ENCODE measurements at regions not wholly inside any gene's neighbourhood (a gene's known extent, or its start where the extent isn't known, plus 50 kb on each side); places are given as distances from the start of the nearest gene placed in this dataset.

DNA sequence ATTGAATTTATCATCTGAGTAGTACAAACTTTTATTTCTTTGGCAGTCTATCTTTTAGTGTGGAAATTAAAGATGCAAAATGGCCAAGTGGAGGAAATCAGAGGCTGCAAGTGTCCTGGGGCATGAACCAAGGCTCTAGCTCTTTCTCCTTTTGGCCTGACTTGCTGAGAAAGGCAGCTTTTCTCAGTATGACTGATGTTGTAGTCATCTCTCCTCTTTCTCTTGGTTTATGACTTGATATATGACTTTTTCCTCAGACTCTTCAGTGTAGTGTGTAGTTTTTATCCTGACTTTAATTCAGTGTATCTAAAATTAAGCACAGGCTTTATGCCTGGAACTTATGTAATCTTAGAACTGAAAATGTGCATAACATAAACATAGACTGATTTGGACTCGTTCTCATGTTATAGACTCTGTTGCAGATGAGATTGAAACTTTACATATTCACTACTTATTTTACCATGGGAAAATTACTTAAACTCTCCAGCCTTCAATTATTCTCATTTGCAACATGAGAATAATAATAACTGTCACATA, 65.7 kb downstream of the SLITRK5 start:
- Histone ChIP-seq H3K27ac (no peak overlapping the region), H3K27me3 (no peaks in the 10 kb centered on the region), H3K4me3 (no peak overlapping the region), H3K9me3 (no peaks in the 10 kb centered on the region), H3K4me1 (ENCODE audit: insufficient read depth) (no peaks in the 10 kb centered on the region), H3K36me3 (no peaks in the 10 kb centered on the region)
- DNase-seq: no peak
- TF ChIP-seq EP300 (IDR thresholded peaks at IDR 0.05) (no peak), POLR2A (IDR thresholded peaks at IDR 0.05) (no peak)
- TF ChIP-seq, protein P1, sequence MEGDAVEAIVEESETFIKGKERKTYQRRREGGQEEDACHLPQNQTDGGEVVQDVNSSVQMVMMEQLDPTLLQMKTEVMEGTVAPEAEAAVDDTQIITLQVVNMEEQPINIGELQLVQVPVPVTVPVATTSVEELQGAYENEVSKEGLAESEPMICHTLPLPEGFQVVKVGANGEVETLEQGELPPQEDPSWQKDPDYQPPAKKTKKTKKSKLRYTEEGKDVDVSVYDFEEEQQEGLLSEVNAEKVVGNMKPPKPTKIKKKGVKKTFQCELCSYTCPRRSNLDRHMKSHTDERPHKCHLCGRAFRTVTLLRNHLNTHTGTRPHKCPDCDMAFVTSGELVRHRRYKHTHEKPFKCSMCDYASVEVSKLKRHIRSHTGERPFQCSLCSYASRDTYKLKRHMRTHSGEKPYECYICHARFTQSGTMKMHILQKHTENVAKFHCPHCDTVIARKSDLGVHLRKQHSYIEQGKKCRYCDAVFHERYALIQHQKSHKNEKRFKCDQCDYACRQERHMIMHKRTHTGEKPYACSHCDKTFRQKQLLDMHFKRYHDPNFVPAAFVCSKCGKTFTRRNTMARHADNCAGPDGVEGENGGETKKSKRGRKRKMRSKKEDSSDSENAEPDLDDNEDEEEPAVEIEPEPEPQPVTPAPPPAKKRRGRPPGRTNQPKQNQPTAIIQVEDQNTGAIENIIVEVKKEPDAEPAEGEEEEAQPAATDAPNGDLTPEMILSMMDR (IDR thresholded peaks at IDR 0.05): no peak
- WGBS, 3 donors: 18 to 44% (median 26%) methylated on average over 1 of the region's 1 CpG
- intact Hi-C loops (cut with DNase I): no loop called here

DNA sequence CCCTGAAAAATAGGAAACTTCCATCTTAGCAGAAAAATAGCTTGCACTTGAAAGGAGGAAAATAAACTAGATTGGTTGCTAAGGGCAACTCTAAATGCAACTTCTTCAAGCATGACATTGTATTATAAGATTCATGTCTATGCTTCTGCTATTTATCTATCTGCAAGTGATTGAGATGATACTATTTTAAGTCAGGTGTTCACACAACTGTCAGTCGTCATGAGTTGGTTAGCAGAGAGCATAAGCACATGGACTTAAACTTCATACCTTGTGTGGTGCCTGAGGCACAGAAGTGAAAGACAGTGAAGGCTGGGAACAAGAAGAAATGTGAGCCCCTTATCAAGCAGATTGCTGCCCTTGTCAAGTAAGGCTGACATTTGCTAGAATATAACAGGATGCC, 82.9 kb downstream of the SLITRK5 start:
- no peak for DNase-seq
- Histone ChIP-seq H3K4me3 (no peak overlapping the region), H3K27me3 (no peaks in the 10 kb centered on the region), H3K36me3 (no peaks in the 10 kb centered on the region), H3K27ac (no peak overlapping the region), H3K4me1 (ENCODE audit: insufficient read depth) (no peaks in the 10 kb centered on the region), H3K9me3 (no peaks in the 10 kb centered on the region)
- intact Hi-C loops (cut with DNase I): no loop called here
- TF ChIP-seq EP300 (IDR thresholded peaks at IDR 0.05): no peak
- TF ChIP-seq, protein P1 (IDR thresholded peaks at IDR 0.05): no peak
- no peak for TF ChIP-seq POLR2A (IDR thresholded peaks at IDR 0.05)
- WGBS, 3 donors: 46 to 66% (median 47%) methylated on average over 1 of the region's 1 CpG

DNA sequence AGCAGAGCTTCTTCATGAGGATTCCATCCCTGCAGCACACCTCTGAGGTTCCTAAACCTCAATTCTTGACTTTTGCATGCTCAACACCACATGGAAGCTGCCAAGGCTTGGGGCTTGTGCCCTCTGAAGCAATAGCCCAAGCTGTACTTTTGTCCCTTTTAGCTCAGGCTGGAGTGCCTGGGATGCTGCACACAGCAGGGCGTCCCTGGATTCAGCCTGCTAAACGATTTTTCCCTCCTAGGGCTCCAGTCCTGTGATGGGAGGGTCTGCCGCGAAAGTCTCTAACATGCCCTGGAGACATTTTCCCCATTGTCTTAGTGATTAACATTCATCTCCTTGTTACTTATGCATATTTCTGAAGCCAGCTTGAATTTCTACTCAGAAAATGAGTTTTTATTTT, 98.3 kb downstream of the SLITRK5 start:
- Histone ChIP-seq H3K27me3 (no peaks in the 10 kb centered on the region), H3K4me3 (no peak overlapping the region), H3K4me1 (ENCODE audit: insufficient read depth) (no peaks in the 10 kb centered on the region), H3K36me3 (no peaks in the 10 kb centered on the region), H3K9me3 (no peaks in the 10 kb centered on the region), H3K27ac (no peak overlapping the region)
- no peak for DNase-seq
- WGBS, 3 donors: 58 to 73% (median 58%) methylated on average over 4 of the region's 4 CpGs
- TF ChIP-seq, protein P1 (IDR thresholded peaks at IDR 0.05): no peak
- TF ChIP-seq EP300 (IDR thresholded peaks at IDR 0.05) (no peak), POLR2A (IDR thresholded peaks at IDR 0.05) (no peak)
- intact Hi-C loops (cut with DNase I): no loop called here

DNA sequence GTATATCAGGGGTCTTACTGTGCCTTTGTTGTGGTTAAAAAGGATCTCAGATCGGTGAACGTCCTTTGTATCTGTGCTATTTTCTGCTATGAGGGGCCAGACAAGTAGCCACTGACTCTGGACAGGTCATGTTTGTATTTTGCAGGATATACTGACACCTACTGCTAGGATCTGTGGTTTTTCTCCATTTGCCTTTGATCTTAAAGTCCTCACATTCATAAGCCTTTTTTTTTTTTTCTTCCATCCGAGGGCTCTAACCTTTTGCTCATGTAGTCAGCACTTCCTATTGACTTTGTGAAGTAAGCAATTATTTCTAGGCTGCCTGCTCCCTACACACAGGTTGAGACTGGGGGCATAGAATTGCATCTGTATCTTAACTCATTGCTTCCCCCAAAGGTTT, 106.2 kb downstream of the SLITRK5 start:
- 28 to 59% (median 40%) methylated on average over 3 of the region's 3 CpGs for WGBS, 3 donors
- TF ChIP-seq, protein P1 (IDR thresholded peaks at IDR 0.05): no peak
- no peak for TF ChIP-seq POLR2A (IDR thresholded peaks at IDR 0.05)
- TF ChIP-seq EP300 (IDR thresholded peaks at IDR 0.05): no peak
- no peaks in the 10 kb centered on the region for H3K36me3 ChIP-seq
- H3K4me3 ChIP-seq: no peak overlapping the region
- H3K27ac ChIP-seq: no peak overlapping the region
- DNase-seq: no peak
- H3K4me1 ChIP-seq (ENCODE audit: insufficient read depth): no peaks in the 10 kb centered on the region
- no peaks in the 10 kb centered on the region for H3K27me3 ChIP-seq
- no peaks in the 10 kb centered on the region for H3K9me3 ChIP-seq
- intact Hi-C loops (cut with DNase I): no loop called here

All from ovary (tissue), 7 donors.